ENCODE measurements at regions not wholly inside any gene's neighbourhood (a gene's known extent, or its start where the extent isn't known, plus 50 kb on each side); places are given as distances from the start of the nearest gene placed in this dataset.

DNA sequence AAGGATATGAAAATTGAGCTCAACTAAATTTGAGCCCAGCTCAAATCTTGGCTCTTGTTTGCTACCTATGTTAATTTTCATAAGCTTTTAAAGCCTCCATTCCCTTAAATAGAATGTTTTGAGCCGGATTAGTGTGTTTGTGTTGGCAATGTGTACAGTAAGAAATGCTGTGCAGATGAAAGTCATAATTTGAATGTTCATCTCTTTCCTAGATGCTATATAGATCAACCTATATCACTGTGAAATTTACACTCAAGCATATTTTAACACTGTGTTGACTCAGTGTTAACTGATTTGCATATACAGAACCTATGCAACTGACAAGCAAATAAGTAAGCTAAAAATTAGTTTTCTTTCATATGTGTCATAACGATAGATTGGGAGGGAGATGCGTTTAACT lies 272.5 kb downstream of the TFEC start:
- TF ChIP-seq POLR2A (IDR thresholded peaks at IDR 0.05), result no peak
- TF ChIP-seq, protein P1, sequence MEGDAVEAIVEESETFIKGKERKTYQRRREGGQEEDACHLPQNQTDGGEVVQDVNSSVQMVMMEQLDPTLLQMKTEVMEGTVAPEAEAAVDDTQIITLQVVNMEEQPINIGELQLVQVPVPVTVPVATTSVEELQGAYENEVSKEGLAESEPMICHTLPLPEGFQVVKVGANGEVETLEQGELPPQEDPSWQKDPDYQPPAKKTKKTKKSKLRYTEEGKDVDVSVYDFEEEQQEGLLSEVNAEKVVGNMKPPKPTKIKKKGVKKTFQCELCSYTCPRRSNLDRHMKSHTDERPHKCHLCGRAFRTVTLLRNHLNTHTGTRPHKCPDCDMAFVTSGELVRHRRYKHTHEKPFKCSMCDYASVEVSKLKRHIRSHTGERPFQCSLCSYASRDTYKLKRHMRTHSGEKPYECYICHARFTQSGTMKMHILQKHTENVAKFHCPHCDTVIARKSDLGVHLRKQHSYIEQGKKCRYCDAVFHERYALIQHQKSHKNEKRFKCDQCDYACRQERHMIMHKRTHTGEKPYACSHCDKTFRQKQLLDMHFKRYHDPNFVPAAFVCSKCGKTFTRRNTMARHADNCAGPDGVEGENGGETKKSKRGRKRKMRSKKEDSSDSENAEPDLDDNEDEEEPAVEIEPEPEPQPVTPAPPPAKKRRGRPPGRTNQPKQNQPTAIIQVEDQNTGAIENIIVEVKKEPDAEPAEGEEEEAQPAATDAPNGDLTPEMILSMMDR (IDR thresholded peaks at IDR 0.05), result no peak
- no peak for TF ChIP-seq EP300 (IDR thresholded peaks at IDR 0.05)

All from ovary (tissue), 3 donors.